ENCODE measurements at regions not wholly inside any gene's neighbourhood (a gene's known extent, or its start where the extent isn't known, plus 50 kb on each side); places are given as distances from the start of the nearest gene placed in this dataset.

DNA sequence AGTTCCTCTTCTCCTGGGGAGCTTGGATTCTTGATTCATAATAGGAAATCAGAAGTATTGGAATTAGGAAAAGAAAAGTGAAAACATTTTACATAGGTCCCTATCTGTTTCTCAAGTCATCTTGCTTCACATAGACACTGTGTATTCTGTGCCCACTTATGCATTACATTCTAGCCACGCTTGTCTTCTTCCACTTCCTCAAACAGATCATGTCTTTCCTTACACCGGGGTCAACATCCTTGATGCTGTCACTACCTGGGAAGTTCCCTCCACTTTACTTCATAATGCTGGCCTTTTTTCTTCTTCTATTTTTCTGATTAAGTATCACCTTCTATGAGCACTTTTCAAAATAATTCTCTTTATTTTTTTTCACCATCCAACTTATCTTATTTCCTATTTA lies 606.4 kb upstream of the CDH8 start:
- TF ChIP-seq, protein P1, sequence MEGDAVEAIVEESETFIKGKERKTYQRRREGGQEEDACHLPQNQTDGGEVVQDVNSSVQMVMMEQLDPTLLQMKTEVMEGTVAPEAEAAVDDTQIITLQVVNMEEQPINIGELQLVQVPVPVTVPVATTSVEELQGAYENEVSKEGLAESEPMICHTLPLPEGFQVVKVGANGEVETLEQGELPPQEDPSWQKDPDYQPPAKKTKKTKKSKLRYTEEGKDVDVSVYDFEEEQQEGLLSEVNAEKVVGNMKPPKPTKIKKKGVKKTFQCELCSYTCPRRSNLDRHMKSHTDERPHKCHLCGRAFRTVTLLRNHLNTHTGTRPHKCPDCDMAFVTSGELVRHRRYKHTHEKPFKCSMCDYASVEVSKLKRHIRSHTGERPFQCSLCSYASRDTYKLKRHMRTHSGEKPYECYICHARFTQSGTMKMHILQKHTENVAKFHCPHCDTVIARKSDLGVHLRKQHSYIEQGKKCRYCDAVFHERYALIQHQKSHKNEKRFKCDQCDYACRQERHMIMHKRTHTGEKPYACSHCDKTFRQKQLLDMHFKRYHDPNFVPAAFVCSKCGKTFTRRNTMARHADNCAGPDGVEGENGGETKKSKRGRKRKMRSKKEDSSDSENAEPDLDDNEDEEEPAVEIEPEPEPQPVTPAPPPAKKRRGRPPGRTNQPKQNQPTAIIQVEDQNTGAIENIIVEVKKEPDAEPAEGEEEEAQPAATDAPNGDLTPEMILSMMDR (IDR thresholded peaks at IDR 0.05; ENCODE audit: low read depth, low read length): no peak
- in situ Hi-C loops (cut with HindIII; ENCODE audit: low sequenced_read_pairs): no loop called here

DNA sequence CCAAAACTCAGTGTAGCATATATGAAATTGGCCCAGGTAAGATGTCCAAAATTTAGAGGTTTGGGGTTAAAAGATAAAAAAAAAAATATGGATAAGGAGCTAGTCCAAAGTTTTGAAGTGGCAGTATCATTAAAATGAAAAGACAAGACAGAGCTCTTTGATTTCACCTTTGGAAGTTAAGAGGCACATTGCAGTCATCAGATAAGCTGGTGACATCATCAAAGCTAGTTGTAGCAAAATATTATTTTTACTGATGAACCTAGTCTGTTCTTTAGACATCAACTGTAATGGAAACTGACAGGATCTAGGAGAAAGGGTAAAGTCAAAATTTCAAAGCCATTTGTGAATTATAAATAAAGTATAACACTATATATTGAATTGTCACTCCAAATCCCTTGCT lies 603.7 kb upstream of the CDH8 start:
- TF ChIP-seq, protein P1 (IDR thresholded peaks at IDR 0.05; ENCODE audit: low read depth, low read length): no peak
- in situ Hi-C loops (cut with HindIII; ENCODE audit: low sequenced_read_pairs): no loop called here
- no peak overlapping the region for H3K4me3 ChIP-seq (ENCODE audit: low read depth, low read length)
- no peak for DNase-seq (ENCODE audit: low read depth, low spot score)

More for the DNA sequence above, 606.4 kb upstream of the CDH8 start:
- no peak for DNase-seq (ENCODE audit: low read depth, low spot score)
- no peak overlapping the region for H3K4me3 ChIP-seq (ENCODE audit: low read depth, low read length)

DNA sequence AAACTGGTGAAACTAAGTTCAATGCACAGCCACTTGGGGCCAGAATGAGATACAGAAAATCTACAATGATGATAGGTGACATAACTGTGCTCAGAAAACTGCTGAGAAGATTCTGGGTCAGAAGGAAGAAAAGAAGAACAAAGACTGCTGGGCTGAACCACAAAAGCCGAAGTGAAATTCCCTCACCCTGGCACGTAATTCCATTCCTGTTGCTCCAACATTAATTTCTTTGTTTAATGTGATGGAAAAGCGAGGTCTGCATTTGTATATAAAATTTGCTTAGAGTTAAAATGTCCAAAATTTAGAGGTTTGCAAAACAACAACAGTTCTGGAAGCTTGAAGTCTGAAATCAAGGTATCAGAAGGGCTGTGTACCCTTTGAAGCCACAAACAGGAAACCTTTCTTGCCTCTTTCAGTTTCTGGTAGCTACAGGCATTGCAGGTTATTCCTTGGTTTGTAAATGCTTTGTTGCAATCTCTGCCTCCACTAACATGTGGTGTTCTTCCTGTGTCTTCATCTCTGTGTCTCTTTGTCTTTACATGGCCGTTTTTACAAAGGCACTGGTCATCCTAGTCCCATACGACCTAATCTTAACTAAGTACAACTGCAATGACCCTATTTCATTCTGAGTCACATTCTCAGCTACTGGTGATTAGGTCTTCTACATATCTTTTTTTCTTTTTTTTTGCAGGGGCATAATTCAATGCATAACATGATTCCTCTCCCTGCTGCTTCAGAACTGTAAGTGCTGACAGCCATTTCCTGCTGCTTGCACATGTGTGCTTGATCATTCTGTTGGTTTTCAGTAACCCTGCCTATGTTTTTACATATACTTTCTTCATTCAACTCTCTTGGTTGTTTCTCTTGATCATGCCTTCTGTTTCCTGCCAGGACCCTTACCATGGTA lies 603.0 kb upstream of the CDH8 start:
- no peak overlapping the region for H3K4me3 ChIP-seq (ENCODE audit: low read depth, low read length)
- in situ Hi-C loops (cut with HindIII; ENCODE audit: low sequenced_read_pairs): no loop called here
- TF ChIP-seq, protein P1 (IDR thresholded peaks at IDR 0.05; ENCODE audit: low read depth, low read length): no peak
- no peak for DNase-seq (ENCODE audit: low read depth, low spot score)

DNA sequence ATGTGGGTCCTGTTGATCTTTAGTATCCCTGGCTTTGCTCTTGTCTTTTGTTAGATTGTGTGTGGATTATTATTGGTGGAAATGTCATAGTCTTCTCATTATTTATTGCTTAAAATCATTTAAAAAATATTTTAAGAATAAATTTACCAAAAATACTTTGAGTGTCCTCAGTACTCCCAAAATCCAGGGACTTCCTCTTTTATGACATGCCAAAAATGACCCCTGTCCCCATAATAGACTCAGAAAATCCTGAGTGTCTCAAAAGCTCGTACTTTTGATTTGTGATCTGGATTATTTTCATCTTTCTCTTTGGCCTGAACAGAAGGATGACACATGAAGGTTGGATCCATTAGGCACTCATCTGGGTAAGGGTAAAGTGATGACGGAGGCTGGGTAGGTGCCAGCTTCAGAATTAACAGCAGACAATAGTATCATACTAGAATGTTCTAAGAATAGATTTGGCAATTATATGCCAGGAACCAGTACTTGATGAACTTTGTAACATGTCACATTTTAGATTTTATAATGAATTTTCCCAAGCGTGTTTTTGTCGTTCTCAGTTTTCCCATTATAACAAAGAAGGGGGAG lies 602.2 kb upstream of the CDH8 start:
- H3K4me3 ChIP-seq (ENCODE audit: low read depth, low read length): no peak overlapping the region
- DNase-seq (ENCODE audit: low read depth, low spot score): no peak
- TF ChIP-seq, protein P1 (IDR thresholded peaks at IDR 0.05; ENCODE audit: low read depth, low read length): no peak
- in situ Hi-C loops (cut with HindIII; ENCODE audit: low sequenced_read_pairs): no loop called here

DNA sequence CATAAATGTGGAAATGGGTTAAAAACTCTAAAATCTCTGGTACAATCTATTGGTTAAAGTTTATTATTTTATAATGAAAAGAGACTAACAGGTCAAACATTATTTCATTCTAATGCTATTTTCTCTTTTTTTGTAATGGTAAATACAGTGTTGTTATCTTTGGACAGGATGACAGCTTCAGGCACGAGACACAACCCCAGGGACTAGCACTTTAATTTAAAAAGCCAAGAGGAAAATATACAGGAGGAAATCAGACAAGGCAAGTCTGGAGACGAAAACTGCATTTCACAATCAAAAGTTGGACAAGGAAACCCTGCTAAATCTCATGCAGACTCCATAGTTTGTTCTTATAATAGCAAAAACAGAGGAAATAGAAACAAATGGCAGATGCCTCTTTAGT lies 589.1 kb upstream of the CDH8 start:
- TF ChIP-seq, protein P1 (IDR thresholded peaks at IDR 0.05; ENCODE audit: low read depth, low read length): no peak
- DNase-seq (ENCODE audit: low read depth, low spot score): no peak
- no peak overlapping the region for H3K4me3 ChIP-seq (ENCODE audit: low read depth, low read length)
- in situ Hi-C loops (cut with HindIII; ENCODE audit: low sequenced_read_pairs): no loop called here

DNA sequence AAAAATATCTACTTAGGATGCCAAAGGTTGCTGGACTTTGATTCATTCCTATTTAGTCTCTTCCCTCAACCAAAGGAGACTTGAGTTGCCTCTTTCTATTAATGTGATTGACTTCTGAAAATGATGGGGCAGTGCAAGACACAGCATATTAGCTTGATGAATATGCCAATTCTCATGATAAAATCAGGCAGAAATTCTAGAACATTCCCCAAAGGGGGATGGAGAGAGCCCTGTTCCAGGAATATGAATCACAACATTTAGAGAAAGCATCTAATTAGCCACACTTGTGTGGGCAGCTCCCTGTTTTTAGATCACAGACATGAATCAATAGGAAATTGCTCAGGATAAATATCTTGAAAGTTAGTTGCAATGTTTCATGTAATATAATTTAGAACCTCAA lies 584.0 kb upstream of the CDH8 start:
- in situ Hi-C loops (cut with HindIII; ENCODE audit: low sequenced_read_pairs): no loop called here
- TF ChIP-seq, protein P1 (IDR thresholded peaks at IDR 0.05; ENCODE audit: low read depth, low read length): no peak
- DNase-seq (ENCODE audit: low read depth, low spot score): no peak
- no peak overlapping the region for H3K4me3 ChIP-seq (ENCODE audit: low read depth, low read length)
